H7 (cell line): ENCODE measurements at regions not wholly inside any gene's neighbourhood (a gene's known extent, or its start where the extent isn't known, plus 50 kb on each side); places are given as distances from the start of the nearest gene placed in this dataset.

ENCODE experiments used
- DNase-seq: peaks from one replicate; pipeline ENCODE4 v3.0.0; 2012
- H3K27me3 ChIP-seq: 2 replicates; pipeline ENCODE4 v1.6.0; 2011; ENCODE audit warnings: mild to moderate bottlenecking, low read length; ENCODE audit not compliant: control insufficient read depth, insufficient read depth
- H3K36me3 ChIP-seq: replicated peaks from 2 replicates; pipeline ENCODE4 v1.5.1; 2011; ENCODE audit warnings: low read length; ENCODE audit not compliant: control insufficient read depth, insufficient read depth
- H3K4me3 ChIP-seq: 2 replicates; pipeline ENCODE4 v1.5.1; 2011; ENCODE audit warnings: low read depth, mild to moderate bottlenecking, control low read depth, low read length, moderate library complexity; ENCODE audit not compliant: insufficient read depth

DNA sequence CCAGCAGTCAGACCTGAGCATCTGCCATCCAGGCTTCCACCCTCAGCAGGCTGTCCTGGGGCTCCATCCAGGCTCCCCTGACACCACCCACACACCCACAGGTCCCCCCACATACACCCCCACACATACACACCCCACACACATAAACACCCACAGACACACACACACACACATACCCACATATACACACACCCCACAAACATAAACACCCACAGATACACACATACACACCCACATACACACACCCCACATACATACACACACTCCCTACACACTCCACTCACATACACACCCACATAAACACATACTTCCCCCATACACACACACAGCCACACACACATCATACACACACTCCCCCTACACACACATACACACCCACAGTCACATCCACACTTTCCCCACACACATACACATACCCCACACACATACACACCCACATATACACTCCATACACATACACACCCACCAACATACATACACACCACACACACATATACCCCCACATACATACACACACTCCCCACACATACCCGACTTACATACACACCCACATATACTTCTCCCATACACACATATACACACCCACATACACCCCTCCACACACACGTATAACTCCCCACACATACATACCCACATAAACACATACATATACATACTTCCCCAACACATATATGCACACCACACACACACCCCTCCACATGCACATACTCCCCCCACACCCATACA, 183.3 kb upstream of the ETAA1 start:
- Histone ChIP-seq H3K36me3 (no peaks in the 10 kb centered on the region), H3K27me3 (no peaks in the 10 kb centered on the region), H3K4me3 (no peak overlapping the region)
- no peak for DNase-seq

DNA sequence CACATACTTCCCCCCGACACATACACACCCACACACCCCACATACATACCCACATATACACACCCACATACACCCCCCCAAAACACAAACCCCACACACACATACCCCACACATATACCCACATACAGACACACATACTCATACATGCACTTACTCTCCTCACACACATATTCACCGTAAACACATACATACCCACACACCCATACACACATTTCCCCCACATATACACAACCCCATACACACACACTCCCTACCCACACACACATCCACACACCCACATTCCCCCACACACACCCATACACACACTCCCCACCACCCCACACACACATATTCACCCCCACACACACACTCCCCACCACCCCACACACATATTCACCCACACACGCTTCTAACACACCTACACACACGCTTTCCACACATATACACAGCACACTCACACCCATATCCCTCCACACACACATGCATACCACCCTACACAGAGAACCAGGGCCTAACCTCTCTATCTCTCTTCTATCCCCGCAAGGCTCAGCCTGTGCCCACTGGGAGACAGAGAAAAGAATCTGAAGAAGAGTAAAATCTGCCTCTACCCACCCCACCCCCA, 182.4 kb upstream of the ETAA1 start:
- H3K36me3 ChIP-seq = no peaks in the 10 kb centered on the region

DNA sequence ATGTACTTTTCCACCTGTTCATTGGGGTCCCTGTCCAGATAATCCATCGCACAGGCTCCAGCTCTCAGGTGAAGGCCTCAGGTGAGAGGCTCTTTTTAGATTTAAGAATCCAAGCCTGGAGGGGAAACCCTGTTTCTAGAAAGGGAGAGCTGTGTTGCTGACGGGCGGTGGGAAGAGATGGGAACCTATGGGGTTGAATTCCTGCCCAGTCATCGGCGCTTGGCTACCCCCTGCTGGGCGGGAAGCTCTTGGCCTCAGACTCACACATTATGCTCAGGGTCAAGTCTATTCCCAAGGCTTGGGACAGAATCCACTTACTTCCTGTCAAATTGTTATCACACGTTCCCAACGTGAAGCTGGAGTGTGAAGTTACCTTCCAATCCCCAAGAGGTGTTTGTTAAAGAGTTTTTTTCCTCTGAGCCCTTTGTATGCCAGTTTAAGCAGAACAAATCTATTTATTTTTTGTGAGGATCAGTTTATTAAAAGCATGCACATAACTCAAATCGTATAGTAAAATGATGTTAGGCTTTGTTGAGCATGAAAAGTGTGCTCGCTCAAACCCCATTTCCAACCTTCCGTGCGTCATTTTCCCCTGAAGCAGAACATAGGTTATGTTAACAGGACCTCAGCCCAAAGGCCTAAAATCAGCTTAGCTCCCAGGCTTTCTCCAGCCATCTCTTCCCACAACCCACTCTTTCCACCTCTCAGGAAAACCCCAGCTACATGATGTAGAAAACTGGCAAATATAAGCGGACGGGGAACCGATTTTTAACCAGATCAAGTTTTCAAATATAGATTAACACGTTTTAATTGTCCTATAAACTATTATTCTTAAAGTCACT, 181.7 kb upstream of the ETAA1 start:
- Histone ChIP-seq H3K4me3 (no peak overlapping the region), H3K36me3 (no peaks in the 10 kb centered on the region), H3K27me3 (no peaks in the 10 kb centered on the region)
- DNase-seq = peak; percentile 31

More for the DNA sequence above, 182.4 kb upstream of the ETAA1 start:
- Histone ChIP-seq H3K4me3 (no peak overlapping the region), H3K27me3 (no peaks in the 10 kb centered on the region)
- no peak for DNase-seq

DNA sequence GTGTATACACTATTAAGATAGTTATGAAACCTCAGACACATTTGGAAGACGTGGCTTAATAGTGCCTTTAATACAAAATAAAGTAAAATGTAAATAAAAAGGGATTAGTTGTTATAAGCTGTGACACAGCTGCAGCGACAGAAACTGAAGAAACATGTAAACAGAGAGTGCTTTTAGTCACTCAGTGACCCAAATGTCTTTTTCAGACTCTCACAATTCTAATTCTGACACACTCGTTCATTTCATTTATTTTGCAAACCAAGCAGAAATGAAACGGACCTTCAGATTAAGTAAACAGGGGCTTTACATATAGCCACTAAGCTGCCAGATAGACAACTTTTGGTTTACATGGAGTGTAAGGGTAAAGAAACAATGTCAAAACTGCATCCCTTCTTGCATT, 181.0 kb upstream of the ETAA1 start:
- DNase-seq = no peak
- H3K4me3 ChIP-seq = no peak overlapping the region
- no peaks in the 10 kb centered on the region for H3K27me3 ChIP-seq
- no peaks in the 10 kb centered on the region for H3K36me3 ChIP-seq

DNA sequence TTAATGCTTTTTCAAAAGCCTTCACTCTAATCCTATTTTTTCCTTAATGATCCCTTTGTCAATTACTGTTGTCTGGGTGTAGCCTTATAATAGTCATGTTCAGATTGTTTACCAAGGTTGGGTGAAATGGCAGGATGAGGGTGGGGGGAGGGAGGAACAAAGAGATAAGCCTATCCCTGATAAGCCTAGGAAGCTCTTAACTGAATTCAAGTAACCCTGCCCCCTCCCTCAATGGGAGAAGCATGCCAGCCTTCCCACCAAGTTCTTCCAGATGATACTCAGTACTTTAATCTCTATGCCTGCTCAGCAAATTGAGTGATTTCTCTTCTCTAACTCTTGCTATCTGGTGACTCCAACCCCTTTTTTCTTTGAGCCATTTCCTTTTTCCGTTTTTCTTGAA, 180.3 kb upstream of the ETAA1 start:
- Histone ChIP-seq H3K4me3 (no peak overlapping the region), H3K27me3 (no peaks in the 10 kb centered on the region), H3K36me3 (no peaks in the 10 kb centered on the region)
- DNase-seq = no peak

DNA sequence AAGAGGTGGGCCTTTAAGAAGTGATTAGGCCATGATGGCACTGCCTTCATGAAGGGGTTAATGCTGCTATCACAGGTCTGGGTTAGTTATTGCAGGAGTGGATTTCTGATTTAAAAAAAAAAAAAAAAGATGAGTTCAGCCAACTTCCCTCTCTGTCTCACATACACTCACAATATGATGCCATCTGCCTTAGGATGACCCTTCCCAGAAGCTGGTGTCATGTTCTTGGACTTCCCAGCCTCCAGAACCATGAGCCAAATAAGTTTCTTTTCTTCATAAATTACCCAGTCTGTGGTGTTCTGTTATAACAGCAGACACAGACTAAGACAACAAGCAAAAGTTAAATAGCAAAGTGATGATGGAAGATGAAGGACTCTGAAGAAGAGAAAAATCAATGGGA, 179.7 kb upstream of the ETAA1 start:
- H3K36me3 ChIP-seq = no peaks in the 10 kb centered on the region
- H3K27me3 ChIP-seq = no peaks in the 10 kb centered on the region
- no peak for DNase-seq
- no peak overlapping the region for H3K4me3 ChIP-seq

DNA sequence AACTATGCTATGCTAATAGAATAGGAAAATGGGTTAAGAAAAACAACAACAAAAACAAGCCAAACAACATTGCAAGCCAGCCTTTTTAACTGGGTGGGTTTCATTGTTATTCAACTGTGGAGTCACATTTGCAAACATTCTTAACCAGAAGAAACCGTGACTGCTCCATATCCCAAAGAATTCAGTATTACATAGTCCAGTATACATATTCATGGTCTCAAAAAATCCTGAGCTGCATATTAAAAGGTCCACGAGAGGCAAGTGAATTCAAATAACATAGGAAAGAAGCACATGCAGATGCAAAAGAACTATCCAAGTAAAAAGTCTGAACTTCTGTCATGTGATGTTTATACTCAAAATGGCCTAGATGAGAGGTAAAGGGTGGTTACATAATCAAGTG, 179.1 kb upstream of the ETAA1 start:
- Histone ChIP-seq H3K27me3 (no peaks in the 10 kb centered on the region), H3K4me3 (no peak overlapping the region), H3K36me3 (no peaks in the 10 kb centered on the region)
- DNase-seq = no peak

DNA sequence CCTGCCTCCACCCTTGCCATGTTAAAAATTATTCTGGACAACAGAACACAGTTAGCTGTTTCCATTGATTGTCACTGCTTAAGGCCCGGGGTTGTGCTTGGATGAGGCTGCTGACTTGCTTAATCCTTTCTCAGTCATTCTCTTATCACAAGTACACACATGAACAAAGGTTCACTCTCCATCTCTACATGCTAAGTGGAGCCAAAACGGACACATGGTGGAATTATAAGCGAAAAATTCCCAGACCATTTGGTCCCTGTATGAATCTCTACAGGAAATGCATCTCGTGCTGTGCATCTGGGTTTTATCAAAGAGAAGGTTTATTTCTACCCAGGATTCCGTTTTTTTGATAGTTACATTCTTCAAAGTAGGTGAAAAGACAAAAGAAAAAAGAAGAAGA, 177.5 kb upstream of the ETAA1 start:
- DNase-seq = no peak
- Histone ChIP-seq H3K4me3 (no peak overlapping the region), H3K36me3 (no peaks in the 10 kb centered on the region), H3K27me3 (no peaks in the 10 kb centered on the region)

DNA sequence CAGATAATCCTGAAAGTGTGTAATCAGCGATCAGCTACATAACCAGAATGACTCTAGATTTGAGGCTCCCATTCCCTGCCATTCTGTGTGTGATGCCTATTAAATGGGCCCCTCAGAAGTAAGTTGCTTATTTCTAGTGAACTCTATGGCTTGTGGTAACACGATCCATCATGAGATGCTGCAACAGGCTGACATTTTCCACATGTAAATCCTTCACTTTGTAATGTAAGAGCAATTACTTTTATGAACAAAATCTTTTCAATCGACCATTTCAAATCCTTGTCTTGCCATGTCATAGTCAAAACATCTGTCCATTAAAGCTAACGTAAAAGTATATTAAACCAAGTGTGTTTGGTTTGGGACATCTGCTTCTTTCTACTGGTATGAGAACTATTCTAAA, 175.9 kb upstream of the ETAA1 start:
- Histone ChIP-seq H3K27me3 (no peaks in the 10 kb centered on the region), H3K36me3 (no peaks in the 10 kb centered on the region), H3K4me3 (no peak overlapping the region)
- no peak for DNase-seq

DNA sequence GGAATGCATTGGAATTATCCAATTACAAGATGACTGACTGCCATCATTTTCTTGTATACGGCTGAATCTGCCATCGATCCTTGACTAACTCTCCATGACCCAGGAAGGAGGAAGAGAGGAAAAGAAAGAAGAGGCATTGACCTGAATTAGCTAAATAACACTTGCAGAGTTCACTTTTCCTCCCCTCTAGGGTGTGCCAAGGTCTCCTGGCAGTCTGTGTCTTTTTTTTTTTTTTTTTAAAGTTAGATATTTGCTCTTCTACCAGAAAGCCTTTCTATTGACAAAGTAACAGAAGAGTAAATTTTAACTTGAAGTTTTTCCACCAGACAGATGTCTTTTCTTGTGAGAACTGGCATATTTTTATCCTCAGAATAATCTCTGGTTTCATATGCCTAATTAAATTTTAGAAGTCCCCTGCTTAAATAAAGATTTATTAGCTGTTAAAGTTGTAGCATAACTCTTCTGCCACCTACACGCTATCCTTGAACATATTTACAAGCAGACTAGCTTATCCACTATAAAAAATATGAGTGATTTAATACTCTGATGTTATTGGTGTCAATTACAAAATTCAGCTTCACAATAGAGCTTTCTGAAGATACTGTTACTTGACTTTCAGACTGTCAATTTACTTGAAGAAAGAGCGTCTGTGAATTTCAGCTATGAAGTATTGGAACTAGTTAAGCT, 171.7 kb upstream of the ETAA1 start:
- no peaks in the 10 kb centered on the region for H3K27me3 ChIP-seq
- H3K36me3 ChIP-seq = no peaks in the 10 kb centered on the region
- DNase-seq = no peak
- H3K4me3 ChIP-seq = no peak overlapping the region

DNA sequence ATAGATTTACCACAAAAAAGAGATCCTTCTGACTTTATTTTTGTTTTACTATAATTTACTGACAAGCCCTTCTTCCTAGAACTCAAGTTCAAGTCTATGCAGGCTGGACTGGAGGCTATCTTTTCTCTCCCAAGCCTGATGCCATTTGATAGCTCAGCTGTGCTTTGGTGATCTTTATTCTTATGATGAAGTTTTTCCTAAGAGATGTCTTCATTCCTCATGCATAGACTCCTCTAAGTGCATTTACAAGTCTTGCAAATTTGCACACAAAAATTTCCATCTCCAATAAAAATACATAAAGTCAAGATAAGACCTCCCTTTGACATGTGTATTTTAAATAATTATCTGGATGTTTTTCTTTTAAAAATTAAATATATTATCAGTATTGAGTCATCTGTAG, 167.4 kb upstream of the ETAA1 start:
- H3K27me3 ChIP-seq = no peaks in the 10 kb centered on the region
- no peak for DNase-seq
- H3K36me3 ChIP-seq = no peaks in the 10 kb centered on the region
- no peak overlapping the region for H3K4me3 ChIP-seq

DNA sequence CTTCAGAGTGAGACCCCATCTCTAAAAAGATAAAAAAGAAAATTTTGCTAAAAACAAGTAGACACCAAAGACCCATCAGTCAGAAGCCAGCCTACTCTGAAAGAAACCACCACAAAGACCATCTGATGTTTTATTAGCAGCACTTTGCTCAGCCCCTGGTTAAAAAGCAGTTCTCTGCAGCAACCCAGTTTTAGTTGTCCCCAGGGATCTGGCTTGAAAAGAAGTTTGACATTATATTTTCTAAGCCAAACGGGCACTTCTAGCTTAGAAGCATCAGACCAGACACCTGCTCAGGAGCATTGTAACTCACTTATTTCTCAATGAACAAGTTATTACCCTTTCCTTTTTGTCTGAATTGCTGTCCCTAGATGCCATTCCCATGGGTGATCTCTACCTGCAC, 164.2 kb upstream of the ETAA1 start:
- Histone ChIP-seq H3K36me3 (no peaks in the 10 kb centered on the region), H3K4me3 (no peak overlapping the region), H3K27me3 (no peaks in the 10 kb centered on the region)
- DNase-seq = no peak

DNA sequence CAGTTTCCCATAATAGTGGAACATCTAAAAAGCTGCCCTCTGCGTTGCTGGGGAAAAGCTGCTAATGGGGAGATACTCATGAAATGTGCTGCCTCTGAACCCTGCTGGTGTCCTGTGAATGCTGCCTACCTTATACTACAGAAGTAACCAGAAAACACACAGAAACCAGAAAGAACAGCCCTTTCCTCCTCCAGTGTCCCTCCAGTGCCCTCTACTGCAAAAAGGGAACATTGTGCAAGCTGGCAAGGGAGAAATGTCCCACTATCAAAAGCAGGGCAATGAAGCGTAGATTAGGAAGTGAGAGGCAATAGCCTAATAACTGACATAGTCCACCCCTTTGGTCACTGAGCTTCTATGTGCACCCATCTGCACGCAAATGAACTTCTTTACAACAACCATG, 162.7 kb upstream of the ETAA1 start:
- Histone ChIP-seq H3K27me3 (no peaks in the 10 kb centered on the region), H3K36me3 (no peaks in the 10 kb centered on the region), H3K4me3 (no peak overlapping the region)
- peak; percentile 3 for DNase-seq

DNA sequence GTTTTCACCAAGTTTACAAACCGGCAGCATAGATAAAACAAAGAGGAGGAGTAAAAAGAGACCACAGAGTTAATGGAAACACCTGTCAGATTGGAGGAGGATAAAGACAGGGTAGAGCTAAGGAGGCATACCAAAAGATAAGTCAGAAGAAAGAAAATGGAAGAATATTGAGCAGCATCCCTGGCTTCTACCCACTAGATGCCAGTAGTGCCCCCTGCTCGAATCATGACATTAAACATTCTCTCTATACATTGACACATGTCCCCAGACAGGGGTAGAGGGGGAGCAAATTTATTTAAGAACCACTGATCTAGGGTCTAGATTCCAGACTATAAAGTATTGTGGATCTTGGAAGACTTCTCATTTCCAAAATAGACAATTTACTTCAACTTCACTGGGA, 159.8 kb upstream of the ETAA1 start:
- H3K36me3 ChIP-seq = no peaks in the 10 kb centered on the region
- no peaks in the 10 kb centered on the region for H3K27me3 ChIP-seq
- no peak for DNase-seq
- no peak overlapping the region for H3K4me3 ChIP-seq

DNA sequence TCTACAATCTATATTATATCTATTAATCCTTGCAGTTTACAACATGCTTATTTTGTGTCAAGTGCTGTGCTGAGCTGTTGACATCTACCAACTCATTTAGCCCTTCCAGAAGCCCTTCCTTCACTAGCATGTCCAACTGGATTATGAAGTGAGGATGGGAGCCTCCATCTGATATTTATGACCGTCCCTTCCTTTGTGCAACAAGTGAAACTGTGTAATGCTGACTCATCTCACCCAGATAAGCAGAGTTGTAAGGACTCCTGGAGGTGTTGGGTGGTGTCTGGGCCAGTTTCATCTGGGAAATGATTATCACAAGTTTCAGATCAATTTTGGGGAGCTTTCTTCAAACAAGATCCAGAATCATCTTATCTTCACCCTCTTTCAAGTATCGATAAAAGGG, 156.6 kb upstream of the ETAA1 start:
- H3K36me3 ChIP-seq = no peaks in the 10 kb centered on the region
- H3K4me3 ChIP-seq = no peak overlapping the region
- no peak for DNase-seq
- H3K27me3 ChIP-seq = no peaks in the 10 kb centered on the region
